ES-I3 (cell line): ENCODE measurements at regions not wholly inside any gene's neighbourhood (a gene's known extent, or its start where the extent isn't known, plus 50 kb on each side); places are given as distances from the start of the nearest gene placed in this dataset.

Source experiments
- H3K36me3 ChIP-seq: 2 replicates; pipeline ENCODE4 v1.6.1; 2013; ENCODE audit warnings: mild to moderate bottlenecking, low read length, control low read depth, moderate library complexity; ENCODE audit not compliant: insufficient read depth
- H3K4me1 ChIP-seq: 2 replicates; pipeline ENCODE4 v1.6.1; 2013; ENCODE audit warnings: mild to moderate bottlenecking, control low read depth, low read length; ENCODE audit not compliant: insufficient read depth
- H3K9ac ChIP-seq: 2 replicates; pipeline ENCODE4 v1.6.1; 2013; ENCODE audit warnings: low read depth, mild to moderate bottlenecking, low read length, moderate library complexity
- H3K9me3 ChIP-seq: 2 replicates; pipeline ENCODE4 v1.6.1; 2013; ENCODE audit warnings: mild to moderate bottlenecking, low read length, moderate library complexity; ENCODE audit not compliant: control insufficient read depth, insufficient read depth

DNA sequence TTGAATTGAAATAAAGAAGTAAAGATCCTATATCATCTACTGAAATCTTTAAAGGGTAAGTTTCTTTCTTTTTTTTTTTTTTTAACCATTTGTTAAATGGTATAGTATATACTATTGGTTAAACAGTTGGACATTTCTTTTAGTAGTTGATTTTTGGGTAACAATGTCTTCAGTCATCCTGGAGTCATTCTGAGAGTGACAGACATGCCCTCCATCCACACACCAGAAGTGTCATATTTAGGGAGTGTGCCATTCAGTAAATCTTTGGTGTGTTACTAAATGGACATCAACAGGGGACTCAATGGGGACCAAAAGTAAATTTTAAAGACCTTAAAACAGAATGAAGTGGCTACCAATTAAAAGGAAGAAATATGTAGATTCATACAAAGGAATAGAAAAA, 50.8 kb upstream of the SLC39A10 start:
- Histone ChIP-seq H3K36me3 (no peaks in the 10 kb centered on the region), H3K4me1 (peaks cover 3% of the 10 kb centered on the region), H3K9ac (no peak overlapping the region), H3K9me3 (no peaks in the 10 kb centered on the region)

DNA sequence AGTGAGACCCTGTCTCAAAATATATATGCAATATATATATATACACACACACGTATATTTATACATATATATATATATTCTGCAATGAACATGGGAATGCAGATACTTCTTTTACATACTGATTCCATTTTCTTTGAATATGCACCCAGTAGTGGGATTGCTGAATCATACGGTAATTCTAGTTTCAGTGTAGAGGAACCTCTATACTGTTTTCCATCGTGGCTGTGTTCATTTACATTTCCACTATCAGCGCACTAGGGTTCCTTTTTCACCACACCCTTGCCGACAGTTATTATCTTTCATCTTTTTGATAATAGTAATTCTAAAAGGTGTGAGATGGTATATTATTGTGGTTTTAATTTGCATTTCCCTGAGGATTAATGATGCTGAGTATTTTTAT, 52.3 kb upstream of the SLC39A10 start:
- no peaks in the 10 kb centered on the region for H3K36me3 ChIP-seq
- no peaks in the 10 kb centered on the region for H3K9me3 ChIP-seq
- peaks cover 4% of the 10 kb centered on the region for H3K4me1 ChIP-seq
- no peak overlapping the region for H3K9ac ChIP-seq

DNA sequence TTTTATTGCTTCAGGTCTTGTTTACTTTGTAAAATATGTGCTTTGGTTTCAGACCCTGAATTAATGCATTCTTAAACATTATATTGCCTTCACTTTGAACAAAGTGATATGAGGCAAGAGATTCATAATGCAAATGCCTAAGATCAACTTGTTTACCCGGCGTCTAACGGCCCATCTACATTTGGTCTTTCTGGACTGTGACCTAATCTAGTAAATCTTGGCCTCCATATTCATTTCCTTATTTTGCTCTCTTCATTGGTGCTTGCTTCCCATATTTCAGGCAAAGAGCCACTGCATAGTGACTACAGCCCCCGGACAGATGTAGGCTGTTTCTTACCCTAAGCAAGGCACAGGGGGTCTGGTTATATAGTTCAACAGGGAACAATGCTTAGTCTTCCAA, 53.0 kb upstream of the SLC39A10 start:
- Histone ChIP-seq H3K9me3 (no peaks in the 10 kb centered on the region), H3K4me1 (peaks cover 4% of the 10 kb centered on the region), H3K9ac (no peak overlapping the region), H3K36me3 (no peaks in the 10 kb centered on the region)

DNA sequence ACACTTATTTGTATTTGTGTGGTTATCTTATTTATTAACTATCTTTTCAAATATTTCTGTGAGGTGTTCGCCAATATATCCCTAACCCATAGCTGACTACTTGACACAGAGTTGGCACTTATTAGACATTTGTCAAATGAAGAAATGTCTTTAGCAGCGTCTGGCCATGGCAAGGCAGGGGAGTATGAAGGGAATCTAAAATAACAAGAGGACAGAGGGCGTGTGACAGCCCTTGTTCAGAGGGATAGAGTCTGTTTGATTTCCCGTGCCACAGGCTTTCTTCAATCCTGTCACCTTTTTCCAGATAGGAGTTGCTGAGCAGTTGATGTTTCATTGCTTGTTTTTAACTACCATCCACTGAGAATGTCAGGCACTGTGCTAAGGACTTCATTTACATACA, 53.6 kb upstream of the SLC39A10 start:
- Histone ChIP-seq H3K36me3 (no peaks in the 10 kb centered on the region), H3K9ac (no peak overlapping the region), H3K4me1 (peaks cover 4% of the 10 kb centered on the region)

DNA sequence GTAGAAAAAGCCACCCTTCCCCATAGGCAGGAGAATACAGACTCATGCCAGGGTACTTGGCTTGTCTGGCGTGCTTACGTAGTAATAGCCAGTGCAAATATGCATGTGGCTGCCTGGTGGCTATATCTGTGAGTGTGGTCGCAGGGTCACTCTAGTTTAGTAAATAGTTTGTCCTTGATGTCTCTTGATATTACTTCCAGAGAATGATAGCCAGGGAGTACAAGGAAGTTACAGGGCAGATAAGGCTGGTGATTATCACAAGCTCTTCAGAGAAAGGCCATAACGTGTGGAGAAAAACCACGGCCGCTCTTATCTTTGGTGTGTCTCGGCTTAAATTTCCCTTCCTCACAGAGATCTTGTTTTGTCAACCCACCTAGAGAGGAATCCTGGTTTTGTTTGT, 54.3 kb upstream of the SLC39A10 start:
- H3K9me3 ChIP-seq: no peaks in the 10 kb centered on the region
- peaks cover 4% of the 10 kb centered on the region for H3K4me1 ChIP-seq
- no peak overlapping the region for H3K9ac ChIP-seq
- no peaks in the 10 kb centered on the region for H3K36me3 ChIP-seq

More for the DNA sequence above, 53.6 kb upstream of the SLC39A10 start:
- H3K9me3 ChIP-seq: no peaks in the 10 kb centered on the region

DNA sequence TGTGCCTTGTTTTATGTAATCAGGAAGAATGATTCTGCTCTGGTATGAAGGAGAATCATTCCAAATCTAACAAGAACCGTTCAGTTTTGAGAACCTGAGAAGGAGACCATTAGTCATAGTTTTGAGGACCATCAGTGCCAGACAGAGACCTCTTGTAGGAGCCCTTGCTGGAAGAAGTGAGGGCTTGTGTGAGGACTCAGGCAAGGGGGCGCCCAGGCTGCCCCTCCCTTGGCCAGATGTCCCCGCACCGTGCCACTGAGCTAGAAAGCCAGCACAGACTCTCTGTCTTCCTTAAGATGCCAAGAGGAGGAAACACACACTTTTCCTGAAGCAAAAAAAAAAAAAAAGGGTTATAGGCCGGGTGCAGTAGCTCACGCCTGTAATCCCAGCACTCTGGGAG, 55.7 kb upstream of the SLC39A10 start:
- Histone ChIP-seq H3K9me3 (no peaks in the 10 kb centered on the region), H3K9ac (no peak overlapping the region), H3K36me3 (no peaks in the 10 kb centered on the region), H3K4me1 (peaks cover 4% of the 10 kb centered on the region)

DNA sequence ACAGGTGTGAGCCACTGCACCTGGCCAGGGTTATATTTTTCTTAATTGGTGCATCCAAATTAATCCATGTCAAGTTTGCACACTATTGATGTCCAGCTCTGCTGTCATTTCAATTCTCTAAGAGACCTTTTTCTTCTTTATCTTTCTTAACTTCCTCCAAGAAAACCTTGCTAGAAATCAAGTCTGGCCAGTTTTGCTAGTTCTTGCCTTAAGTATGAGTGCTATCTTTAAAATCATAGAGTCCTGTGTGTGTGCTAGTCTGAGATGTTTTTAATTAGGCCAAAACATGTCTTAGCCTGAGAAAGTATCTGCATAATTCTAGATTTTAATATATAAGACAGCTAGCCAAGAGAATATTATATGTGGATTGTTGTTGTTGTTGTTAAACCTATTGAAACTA, 56.2 kb upstream of the SLC39A10 start:
- Histone ChIP-seq H3K9ac (no peak overlapping the region), H3K36me3 (no peaks in the 10 kb centered on the region), H3K9me3 (no peaks in the 10 kb centered on the region), H3K4me1 (peaks cover 4% of the 10 kb centered on the region)

DNA sequence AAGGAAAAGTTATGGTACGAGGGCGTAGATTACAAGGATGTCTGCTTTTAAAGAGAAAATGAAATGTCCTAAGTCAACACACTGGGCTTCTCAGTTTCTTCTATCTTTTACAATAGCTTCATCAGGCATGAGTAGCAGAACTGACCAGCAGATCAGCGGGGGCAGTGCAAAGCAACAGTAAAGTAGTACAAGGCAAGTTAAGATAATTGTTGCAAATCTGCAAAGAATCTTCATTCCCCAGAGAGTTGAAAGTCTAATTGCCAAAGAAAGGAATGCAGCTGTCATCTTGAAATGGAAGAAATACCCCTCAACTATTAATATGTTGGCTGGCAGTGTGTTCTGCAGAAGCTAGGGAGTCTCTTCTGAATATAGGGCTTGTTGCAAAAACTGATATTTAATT, 60.2 kb upstream of the SLC39A10 start:
- no peaks in the 10 kb centered on the region for H3K36me3 ChIP-seq

DNA sequence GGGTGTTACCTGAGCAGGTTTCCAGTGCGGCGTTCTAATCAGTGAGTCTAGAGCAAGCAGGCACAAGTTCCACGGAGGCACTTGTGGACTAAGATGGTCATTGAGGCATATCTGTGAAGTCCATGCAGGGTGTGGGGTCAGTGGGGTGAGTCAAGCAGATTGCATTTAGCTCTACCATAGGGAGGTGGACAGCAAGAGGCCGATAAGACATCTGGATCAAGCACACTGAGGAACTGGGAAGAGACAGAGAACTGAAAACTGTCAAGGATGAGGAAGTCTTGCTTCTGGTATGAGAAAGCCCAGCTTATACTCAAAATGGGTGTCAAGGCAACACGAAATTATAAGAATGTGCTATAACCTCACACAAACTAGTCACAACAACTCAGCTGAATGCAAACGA, 61.2 kb upstream of the SLC39A10 start:
- no peak overlapping the region for H3K9ac ChIP-seq
- H3K9me3 ChIP-seq: no peaks in the 10 kb centered on the region
- H3K36me3 ChIP-seq: no peaks in the 10 kb centered on the region
- H3K4me1 ChIP-seq: peaks cover 11% of the 10 kb centered on the region; the same call in 1 of the 2 replicates

More for the DNA sequence above, 60.2 kb upstream of the SLC39A10 start:
- Histone ChIP-seq H3K9me3 (no peaks in the 10 kb centered on the region), H3K4me1 (peaks cover 16% of the 10 kb centered on the region), H3K9ac (no peak overlapping the region)

DNA sequence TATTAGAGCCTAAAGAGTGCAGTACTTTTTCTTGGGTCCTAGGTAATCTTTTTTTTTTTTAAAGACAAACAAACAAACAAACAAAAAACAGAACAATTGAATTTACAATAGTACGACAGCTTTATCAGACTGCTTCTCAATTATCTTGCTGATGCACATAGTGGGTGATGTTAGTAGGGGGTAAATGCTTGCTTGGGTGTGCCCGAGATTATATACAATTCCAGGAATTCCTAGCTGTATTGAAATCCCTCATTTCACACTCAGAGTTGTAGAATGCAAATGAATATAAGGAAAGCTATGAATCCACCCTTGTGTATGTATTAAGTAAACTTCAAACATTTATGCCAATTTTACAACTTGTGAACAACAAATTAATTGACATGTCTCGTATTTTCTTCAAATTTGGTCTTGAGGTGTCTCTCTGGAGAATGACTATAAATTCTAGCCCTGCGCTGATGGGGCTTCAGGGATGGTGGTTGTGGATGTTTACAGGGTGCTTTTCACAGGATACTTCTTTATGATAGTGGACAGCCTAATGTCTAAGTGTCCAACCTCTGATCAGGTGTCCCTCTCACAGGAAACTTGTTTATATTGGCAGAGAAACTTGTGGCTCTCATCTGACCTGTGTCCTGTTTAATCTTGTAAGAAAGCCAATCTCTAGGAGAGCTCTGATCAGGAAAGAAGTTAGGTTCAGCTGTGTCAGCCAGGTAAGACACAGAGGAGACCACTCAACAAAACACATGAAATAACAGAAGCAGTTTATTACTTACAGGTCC, 61.9 kb upstream of the SLC39A10 start:
- H3K4me1 ChIP-seq: peaks cover 11% of the 10 kb centered on the region; the same call in 1 of the 2 replicates
- no peaks in the 10 kb centered on the region for H3K36me3 ChIP-seq
- no peaks in the 10 kb centered on the region for H3K9me3 ChIP-seq
- no peak overlapping the region for H3K9ac ChIP-seq

DNA sequence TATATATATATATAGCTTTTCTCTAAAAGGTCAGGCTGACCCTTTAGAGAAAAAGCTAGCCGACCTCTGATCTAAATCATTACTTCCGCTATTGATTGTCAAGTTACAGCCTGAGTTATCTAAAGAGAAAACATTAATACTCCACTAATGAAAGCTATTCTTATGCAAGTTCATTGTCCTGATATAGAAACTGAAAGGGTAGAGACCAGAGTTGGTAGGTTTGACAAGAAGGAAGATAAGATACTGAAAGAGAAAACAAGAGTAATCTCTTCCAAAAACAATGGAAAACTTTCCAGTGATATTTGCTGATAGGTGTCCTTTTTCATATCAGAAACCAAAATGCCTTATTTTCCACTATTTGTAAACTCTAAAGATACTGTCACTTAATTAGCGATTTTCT, 62.8 kb upstream of the SLC39A10 start:
- Histone ChIP-seq H3K9ac (no peak overlapping the region), H3K4me1 (peaks cover 11% of the 10 kb centered on the region; the same call in 1 of the 2 replicates), H3K9me3 (no peaks in the 10 kb centered on the region), H3K36me3 (no peaks in the 10 kb centered on the region)

DNA sequence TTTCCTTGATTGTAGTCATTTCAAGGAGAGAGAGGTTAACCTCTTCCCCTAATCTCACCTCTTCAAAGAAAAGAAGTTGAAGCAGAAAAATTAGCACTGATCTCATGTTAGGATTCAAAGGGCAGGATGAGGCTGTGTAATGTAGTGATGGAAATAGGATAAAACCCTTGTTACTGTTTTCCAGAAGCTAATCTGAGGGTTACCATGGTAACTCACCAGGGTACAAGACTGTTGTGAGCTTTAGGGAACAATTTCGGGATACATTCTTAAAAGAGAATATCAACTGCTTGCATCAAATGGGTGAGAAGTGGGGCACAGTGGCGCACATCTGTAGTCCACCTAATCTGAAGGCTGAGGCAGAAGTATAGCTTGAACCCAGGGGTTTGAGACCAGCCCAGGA, 64.9 kb upstream of the SLC39A10 start:
- Histone ChIP-seq H3K9me3 (no peaks in the 10 kb centered on the region), H3K9ac (no peak overlapping the region), H3K4me1 (peaks cover 11% of the 10 kb centered on the region; the same call in 1 of the 2 replicates), H3K36me3 (no peaks in the 10 kb centered on the region)

DNA sequence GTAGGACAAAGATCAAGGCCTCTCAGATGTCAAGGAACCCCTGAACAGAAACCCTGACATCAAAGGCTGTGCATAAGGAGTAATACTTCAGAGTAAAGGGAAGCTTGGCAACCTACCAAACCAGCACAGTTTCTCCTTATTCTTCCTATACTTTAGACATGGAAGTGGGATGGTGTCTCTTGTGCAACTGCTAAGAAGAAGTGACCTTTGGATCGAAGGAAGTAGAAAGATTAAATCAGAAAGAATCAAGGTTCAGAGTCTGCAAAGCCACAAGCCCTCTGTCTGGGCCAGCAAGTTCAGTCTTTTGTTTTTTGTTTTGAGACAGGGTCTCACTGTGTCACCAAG, 66.2 kb upstream of the SLC39A10 start:
- H3K9me3 ChIP-seq: no peaks in the 10 kb centered on the region
- H3K9ac ChIP-seq: no peak overlapping the region
- H3K36me3 ChIP-seq: no peaks in the 10 kb centered on the region
- peaks cover 15% of the 10 kb centered on the region for H3K4me1 ChIP-seq

DNA sequence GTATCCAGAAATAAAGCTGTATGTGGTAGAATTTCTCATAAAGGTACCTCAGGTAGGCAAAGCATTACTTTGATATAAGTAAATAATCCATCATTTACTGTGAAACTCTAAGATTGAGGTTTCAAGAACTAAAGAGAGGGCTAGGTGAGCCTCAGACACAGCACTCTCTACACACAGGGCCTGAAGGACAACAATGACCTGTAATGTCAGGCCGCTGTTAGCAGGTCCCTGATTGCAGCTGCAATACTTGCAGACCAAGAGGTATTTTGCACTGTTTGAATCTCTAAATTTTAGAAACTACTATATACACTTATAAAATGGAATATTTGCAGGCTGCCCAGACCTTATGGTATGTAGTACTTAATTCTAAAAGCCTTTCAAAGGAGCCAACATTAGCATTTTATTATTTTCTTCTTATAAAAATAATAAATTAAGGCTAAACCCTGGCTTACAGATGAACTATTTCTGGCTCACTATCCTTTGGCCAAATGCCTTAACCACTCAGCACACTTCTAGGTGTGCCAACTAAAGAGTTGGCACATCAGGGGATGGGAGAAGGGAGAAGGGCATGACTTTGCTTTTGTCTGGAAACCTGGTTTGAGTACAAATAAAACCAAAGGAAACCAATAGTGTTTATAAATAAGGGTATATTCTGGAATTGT, 66.7 kb upstream of the SLC39A10 start:
- H3K36me3 ChIP-seq: no peaks in the 10 kb centered on the region

DNA sequence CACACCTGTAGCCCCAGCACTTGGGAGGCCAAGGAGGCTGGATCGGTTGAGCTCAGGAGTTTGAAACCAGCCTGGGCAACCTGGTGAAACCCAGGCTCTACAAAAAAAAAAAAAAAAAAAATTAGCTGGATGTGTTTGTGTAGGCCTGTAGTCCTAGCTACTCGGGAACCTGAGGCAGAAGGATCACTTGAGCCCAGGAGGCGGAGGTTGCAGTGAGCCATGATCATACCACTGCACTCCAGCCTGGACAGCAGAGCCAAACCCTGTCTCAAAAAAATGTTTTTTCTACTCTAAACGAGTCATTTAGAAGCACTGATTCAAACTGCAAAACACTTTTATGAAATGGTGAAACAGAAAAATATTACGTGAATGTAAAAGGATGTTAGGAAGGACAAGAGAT, 69.1 kb upstream of the SLC39A10 start:
- peaks cover 6% of the 10 kb centered on the region; the same call in 1 of the 2 replicates for H3K4me1 ChIP-seq
- H3K9me3 ChIP-seq: no peaks in the 10 kb centered on the region; the same call in 1 of the 2 replicates
- no peak overlapping the region for H3K9ac ChIP-seq
- H3K36me3 ChIP-seq: no peaks in the 10 kb centered on the region

More for the DNA sequence above, 66.7 kb upstream of the SLC39A10 start:
- no peak overlapping the region for H3K9ac ChIP-seq
- peaks cover 11% of the 10 kb centered on the region for H3K4me1 ChIP-seq
- no peaks in the 10 kb centered on the region; the same call in 1 of the 2 replicates for H3K9me3 ChIP-seq
